ENCODE measurements at regions not wholly inside any gene's neighbourhood (a gene's known extent, or its start where the extent isn't known, plus 50 kb on each side); places are given as distances from the start of the nearest gene placed in this dataset.

- peaks cover 27% of the 10 kb centered on the region for H3K4me1 Mint-ChIP-seq (ENCODE audit: unreplicated experiment)
- H3K9me3 Mint-ChIP-seq (ENCODE audit: unreplicated experiment): no peaks in the 10 kb centered on the region
- no peak overlapping the region for H3K4me3 Mint-ChIP-seq (ENCODE audit: unreplicated experiment)
- TF ChIP-seq, protein P1, sequence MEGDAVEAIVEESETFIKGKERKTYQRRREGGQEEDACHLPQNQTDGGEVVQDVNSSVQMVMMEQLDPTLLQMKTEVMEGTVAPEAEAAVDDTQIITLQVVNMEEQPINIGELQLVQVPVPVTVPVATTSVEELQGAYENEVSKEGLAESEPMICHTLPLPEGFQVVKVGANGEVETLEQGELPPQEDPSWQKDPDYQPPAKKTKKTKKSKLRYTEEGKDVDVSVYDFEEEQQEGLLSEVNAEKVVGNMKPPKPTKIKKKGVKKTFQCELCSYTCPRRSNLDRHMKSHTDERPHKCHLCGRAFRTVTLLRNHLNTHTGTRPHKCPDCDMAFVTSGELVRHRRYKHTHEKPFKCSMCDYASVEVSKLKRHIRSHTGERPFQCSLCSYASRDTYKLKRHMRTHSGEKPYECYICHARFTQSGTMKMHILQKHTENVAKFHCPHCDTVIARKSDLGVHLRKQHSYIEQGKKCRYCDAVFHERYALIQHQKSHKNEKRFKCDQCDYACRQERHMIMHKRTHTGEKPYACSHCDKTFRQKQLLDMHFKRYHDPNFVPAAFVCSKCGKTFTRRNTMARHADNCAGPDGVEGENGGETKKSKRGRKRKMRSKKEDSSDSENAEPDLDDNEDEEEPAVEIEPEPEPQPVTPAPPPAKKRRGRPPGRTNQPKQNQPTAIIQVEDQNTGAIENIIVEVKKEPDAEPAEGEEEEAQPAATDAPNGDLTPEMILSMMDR (IDR thresholded peaks at IDR 0.05; ENCODE audit: unreplicated experiment): no peak
- peaks cover 2% of the 10 kb centered on the region for H3K27me3 Mint-ChIP-seq (ENCODE audit: unreplicated experiment)
- H3K27ac Mint-ChIP-seq (ENCODE audit: unreplicated experiment): no peak overlapping the region
- no peaks in the 10 kb centered on the region for H3K36me3 Mint-ChIP-seq (ENCODE audit: low read depth, unreplicated experiment)
- DNase-seq (ENCODE audit: low spot score): no peak
These were observed 181.0 kb upstream of the PRICKLE2 start for GRCh38 chr3:64406271-64406670.

DNA sequence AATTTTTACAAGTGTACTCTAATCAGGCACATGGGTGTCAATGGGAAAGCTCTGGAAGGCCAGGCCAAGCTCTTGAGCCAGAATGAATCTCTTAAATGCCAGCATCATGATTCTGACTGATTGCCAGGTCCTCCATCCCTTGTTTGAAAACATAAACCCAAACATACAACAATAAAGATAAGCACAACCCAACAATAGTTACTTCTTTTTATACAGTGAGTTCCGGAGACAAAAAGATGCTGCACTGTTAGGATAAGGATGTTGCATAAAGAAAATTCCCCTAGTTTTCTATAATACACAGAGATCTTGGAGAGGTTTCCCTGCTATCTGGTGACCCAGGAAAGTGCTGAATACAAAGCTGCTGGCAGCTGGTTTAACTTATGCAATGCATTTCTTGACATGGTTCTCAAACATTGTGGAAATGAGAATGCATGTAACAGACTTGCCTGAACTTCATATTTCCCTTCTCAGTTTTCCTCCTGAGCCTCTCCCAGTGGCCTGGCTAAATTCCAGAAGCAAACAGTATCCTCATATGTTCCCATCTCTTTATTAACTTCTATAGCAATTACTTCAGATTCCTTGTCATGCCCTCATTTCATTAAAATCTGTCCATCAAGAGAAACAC lies 180.1 kb upstream of the PRICKLE2 start:
- Mint-ChIP-seq H3K27me3 (ENCODE audit: unreplicated experiment) (peaks cover 2% of the 10 kb centered on the region), H3K4me3 (ENCODE audit: unreplicated experiment) (no peak overlapping the region), H3K9me3 (ENCODE audit: unreplicated experiment) (no peaks in the 10 kb centered on the region), H3K27ac (ENCODE audit: unreplicated experiment) (no peak overlapping the region), H3K36me3 (ENCODE audit: low read depth, unreplicated experiment) (no peaks in the 10 kb centered on the region), H3K4me1 (ENCODE audit: unreplicated experiment) (peaks cover 27% of the 10 kb centered on the region)
- TF ChIP-seq, protein P1 (IDR thresholded peaks at IDR 0.05; ENCODE audit: unreplicated experiment): no peak
- DNase-seq (ENCODE audit: low spot score): no peak

DNA sequence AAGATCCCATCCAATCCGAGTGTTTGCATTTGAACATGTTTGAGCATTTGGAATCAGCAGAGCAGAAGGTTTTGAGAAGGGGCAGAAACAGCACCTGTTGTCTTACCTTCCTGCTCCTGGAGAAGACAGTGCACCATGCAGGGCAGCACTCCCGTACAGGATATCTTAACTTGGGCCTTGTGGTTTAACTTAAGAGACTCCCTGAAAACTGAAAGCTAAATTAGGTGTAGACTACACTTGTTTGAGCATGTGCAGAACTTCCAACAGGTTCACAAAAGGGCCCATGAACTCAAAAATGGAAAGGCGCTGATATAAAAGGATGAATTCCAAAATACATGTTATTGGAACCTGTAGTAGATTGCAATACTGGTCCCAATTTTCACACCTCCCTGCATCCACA lies 175.4 kb upstream of the PRICKLE2 start:
- TF ChIP-seq, protein P1 (IDR thresholded peaks at IDR 0.05; ENCODE audit: unreplicated experiment): no peak
- Mint-ChIP-seq H3K4me1 (ENCODE audit: unreplicated experiment) (peaks cover 15% of the 10 kb centered on the region), H3K27ac (ENCODE audit: unreplicated experiment) (no peak overlapping the region), H3K27me3 (ENCODE audit: unreplicated experiment) (no peaks in the 10 kb centered on the region), H3K36me3 (ENCODE audit: low read depth, unreplicated experiment) (no peaks in the 10 kb centered on the region), H3K4me3 (ENCODE audit: unreplicated experiment) (no peak overlapping the region), H3K9me3 (ENCODE audit: unreplicated experiment) (no peaks in the 10 kb centered on the region)
- no peak for DNase-seq (ENCODE audit: low spot score)

- Mint-ChIP-seq H3K27me3 (ENCODE audit: unreplicated experiment) (no peaks in the 10 kb centered on the region), H3K4me1 (ENCODE audit: unreplicated experiment) (peaks cover 7% of the 10 kb centered on the region), H3K27ac (ENCODE audit: unreplicated experiment) (no peak overlapping the region), H3K4me3 (ENCODE audit: unreplicated experiment) (no peak overlapping the region), H3K36me3 (ENCODE audit: low read depth, unreplicated experiment) (no peaks in the 10 kb centered on the region), H3K9me3 (ENCODE audit: unreplicated experiment) (no peaks in the 10 kb centered on the region)
- DNase-seq (ENCODE audit: low spot score): peak; percentile 63
- TF ChIP-seq, protein P1 (IDR thresholded peaks at IDR 0.05; ENCODE audit: unreplicated experiment): peak; percentile 69
These were observed 174.0 kb upstream of the PRICKLE2 start for GRCh38 chr3:64399205-64399800.

DNA sequence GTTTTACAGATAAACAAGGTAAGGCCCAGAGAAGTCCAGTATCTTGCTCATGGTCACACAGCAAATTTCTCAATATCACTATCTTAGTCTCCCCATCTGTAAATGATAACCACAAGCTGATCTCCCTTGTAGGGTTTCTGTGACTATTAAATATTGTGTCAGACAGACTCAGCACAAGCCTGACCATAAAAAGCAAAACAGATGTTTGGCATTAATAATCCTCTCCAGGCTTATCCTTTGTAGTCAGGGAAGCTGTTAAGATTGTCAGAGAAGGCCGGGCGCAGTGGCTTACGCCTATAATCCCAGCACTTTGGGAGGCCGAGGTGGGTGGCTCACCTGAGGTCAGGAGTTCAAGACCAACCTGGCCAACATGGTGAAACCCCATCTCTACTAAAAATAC lies 173.2 kb upstream of the PRICKLE2 start:
- Mint-ChIP-seq H3K27me3 (ENCODE audit: unreplicated experiment) (no peaks in the 10 kb centered on the region), H3K36me3 (ENCODE audit: low read depth, unreplicated experiment) (no peaks in the 10 kb centered on the region), H3K4me1 (ENCODE audit: unreplicated experiment) (peaks cover 4% of the 10 kb centered on the region), H3K9me3 (ENCODE audit: unreplicated experiment) (no peaks in the 10 kb centered on the region), H3K4me3 (ENCODE audit: unreplicated experiment) (no peak overlapping the region), H3K27ac (ENCODE audit: unreplicated experiment) (peak overlapping the region; percentile 13)
- TF ChIP-seq, protein P1 (IDR thresholded peaks at IDR 0.05; ENCODE audit: unreplicated experiment): no peak
- DNase-seq (ENCODE audit: low spot score): no peak
